ENCODE measurements at regions not wholly inside any gene's neighbourhood (a gene's known extent, or its start where the extent isn't known, plus 50 kb on each side); places are given as distances from the start of the nearest gene placed in this dataset.
A peak's percentile ranks its signal among the peaks of the same experiment; 100 is the strongest.

DNA sequence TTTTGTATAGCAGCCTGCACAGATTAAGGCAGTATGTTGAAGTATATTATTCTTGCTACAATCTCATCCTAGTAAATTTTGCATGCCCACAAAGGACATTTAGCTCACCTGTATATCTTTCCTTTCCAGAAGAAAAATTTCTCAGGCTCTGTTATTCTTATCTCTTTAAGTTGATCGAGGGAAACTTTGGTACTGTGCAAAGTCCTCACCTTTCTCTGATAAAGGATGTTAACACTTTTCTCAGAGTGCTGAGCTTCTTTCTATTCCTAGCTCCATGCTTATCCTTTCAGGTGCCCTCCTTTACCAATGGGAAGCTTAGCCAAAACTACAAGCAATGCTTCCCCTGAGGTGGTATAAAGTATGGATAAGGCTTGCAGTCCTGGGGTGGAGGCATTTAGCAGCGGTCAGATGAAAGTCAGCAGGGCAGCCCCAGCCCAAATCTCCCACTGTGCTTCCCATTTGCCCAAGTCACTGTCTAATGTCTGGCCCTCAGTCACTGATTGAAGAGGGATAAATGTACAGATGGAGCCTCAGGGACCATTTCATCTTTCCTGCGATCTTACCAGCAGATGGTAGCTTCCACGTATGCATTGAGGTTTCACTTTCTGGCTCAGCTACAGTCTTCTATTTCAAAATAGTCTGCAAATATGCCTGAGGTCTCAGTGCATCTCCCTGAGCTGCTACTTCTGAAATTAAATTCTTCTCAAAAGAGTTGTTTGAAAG lies 127.8 kb upstream of the P2RY1 start:
- TF ChIP-seq ZFP30 (CRISPR knock-in tag; IDR thresholded peaks at IDR 0.05) (no peak), ZC3H10 (CRISPR knock-in tag; IDR thresholded peaks at IDR 0.05) (no peak), PPARA (CRISPR knock-in tag; IDR thresholded peaks at IDR 0.05; ENCODE audit: borderline replicate concordance) (no peak), TCF4 (CRISPR knock-in tag; IDR thresholded peaks at IDR 0.05; ENCODE audit: borderline replicate concordance) (no peak; the same call in 1 of the 2 replicates), ZNF70 (CRISPR knock-in tag; IDR thresholded peaks at IDR 0.05) (no peak), ZFP3 (CRISPR knock-in tag; IDR thresholded peaks at IDR 0.05) (no peak), GLIS3 (CRISPR knock-in tag; IDR thresholded peaks at IDR 0.05) (no peak), TOX (CRISPR knock-in tag; IDR thresholded peaks at IDR 0.05; ENCODE audit: borderline replicate concordance) (no peak), CSDC2 (CRISPR knock-in tag; IDR thresholded peaks at IDR 0.05) (no peak), BACH2 (CRISPR knock-in tag; IDR thresholded peaks at IDR 0.05; ENCODE audit: borderline replicate concordance) (no peak), OSR1 (CRISPR knock-in tag; IDR thresholded peaks at IDR 0.05) (no peak)
- TF ChIP-seq, protein P1, sequence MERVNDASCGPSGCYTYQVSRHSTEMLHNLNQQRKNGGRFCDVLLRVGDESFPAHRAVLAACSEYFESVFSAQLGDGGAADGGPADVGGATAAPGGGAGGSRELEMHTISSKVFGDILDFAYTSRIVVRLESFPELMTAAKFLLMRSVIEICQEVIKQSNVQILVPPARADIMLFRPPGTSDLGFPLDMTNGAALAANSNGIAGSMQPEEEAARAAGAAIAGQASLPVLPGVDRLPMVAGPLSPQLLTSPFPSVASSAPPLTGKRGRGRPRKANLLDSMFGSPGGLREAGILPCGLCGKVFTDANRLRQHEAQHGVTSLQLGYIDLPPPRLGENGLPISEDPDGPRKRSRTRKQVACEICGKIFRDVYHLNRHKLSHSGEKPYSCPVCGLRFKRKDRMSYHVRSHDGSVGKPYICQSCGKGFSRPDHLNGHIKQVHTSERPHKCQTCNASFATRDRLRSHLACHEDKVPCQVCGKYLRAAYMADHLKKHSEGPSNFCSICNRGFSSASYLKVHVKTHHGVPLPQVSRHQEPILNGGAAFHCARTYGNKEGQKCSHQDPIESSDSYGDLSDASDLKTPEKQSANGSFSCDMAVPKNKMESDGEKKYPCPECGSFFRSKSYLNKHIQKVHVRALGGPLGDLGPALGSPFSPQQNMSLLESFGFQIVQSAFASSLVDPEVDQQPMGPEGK (CRISPR knock-in tag; IDR thresholded peaks at IDR 0.05; ENCODE audit: borderline replicate concordance) = no peak
- TF ChIP-seq, protein P2, sequence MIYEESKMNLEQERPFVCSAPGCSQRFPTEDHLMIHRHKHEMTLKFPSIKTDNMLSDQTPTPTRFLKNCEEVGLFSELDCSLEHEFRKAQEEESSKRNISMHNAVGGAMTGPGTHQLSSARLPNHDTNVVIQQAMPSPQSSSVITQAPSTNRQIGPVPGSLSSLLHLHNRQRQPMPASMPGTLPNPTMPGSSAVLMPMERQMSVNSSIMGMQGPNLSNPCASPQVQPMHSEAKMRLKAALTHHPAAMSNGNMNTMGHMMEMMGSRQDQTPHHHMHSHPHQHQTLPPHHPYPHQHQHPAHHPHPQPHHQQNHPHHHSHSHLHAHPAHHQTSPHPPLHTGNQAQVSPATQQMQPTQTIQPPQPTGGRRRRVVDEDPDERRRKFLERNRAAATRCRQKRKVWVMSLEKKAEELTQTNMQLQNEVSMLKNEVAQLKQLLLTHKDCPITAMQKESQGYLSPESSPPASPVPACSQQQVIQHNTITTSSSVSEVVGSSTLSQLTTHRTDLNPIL (CRISPR knock-in tag; IDR thresholded peaks at IDR 0.05; ENCODE audit: low read depth) = no peak
- TF ChIP-seq, protein P3, sequence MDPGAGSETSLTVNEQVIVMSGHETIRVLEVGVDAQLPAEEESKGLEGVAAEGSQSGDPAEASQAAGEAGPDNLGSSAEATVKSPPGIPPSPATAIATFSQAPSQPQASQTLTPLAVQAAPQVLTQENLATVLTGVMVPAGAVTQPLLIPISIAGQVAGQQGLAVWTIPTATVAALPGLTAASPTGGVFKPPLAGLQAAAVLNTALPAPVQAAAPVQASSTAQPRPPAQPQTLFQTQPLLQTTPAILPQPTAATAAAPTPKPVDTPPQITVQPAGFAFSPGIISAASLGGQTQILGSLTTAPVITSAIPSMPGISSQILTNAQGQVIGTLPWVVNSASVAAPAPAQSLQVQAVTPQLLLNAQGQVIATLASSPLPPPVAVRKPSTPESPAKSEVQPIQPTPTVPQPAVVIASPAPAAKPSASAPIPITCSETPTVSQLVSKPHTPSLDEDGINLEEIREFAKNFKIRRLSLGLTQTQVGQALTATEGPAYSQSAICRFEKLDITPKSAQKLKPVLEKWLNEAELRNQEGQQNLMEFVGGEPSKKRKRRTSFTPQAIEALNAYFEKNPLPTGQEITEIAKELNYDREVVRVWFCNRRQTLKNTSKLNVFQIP (CRISPR knock-in tag; IDR thresholded peaks at IDR 0.05; ENCODE audit: borderline replicate concordance, low read depth) = no peak
- TF ChIP-seq, protein P4, sequence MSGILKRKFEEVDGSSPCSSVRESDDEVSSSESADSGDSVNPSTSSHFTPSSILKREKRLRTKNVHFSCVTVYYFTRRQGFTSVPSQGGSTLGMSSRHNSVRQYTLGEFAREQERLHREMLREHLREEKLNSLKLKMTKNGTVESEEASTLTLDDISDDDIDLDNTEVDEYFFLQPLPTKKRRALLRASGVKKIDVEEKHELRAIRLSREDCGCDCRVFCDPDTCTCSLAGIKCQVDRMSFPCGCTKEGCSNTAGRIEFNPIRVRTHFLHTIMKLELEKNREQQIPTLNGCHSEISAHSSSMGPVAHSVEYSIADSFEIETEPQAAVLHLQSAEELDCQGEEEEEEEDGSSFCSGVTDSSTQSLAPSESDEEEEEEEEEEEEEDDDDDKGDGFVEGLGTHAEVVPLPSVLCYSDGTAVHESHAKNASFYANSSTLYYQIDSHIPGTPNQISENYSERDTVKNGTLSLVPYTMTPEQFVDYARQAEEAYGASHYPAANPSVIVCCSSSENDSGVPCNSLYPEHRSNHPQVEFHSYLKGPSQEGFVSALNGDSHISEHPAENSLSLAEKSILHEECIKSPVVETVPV (CRISPR knock-in tag; IDR thresholded peaks at IDR 0.05) = no peak
- ATAC-seq = peak; percentile 47; the same call in 2 of the 3 replicates

DNA sequence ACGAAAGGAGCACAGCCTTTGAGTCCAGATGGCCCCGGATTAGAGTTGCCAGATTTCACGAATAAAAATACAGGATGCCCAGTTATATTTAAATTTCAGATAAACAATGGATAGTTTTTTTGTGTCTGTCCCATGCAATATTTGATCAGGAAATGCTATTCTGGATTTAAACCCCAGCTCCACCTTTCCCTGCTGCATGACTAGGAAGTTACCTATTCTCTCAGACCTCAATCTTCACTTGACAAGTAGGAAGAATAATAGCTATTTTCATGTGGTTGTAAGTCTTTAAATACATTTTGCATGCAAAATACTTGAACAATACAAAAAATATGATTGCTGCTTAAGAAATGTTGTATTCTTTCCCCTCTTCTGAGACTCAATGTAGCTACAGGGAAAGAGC lies 125.3 kb upstream of the P2RY1 start:
- ATAC-seq = no peak
- TF ChIP-seq RARB (CRISPR knock-in tag; IDR thresholded peaks at IDR 0.05) = no peak
- no peak for TF ChIP-seq ZNF8 (CRISPR knock-in tag; IDR thresholded peaks at IDR 0.05)
- no peak for TF ChIP-seq OSR1 (CRISPR knock-in tag; IDR thresholded peaks at IDR 0.05)
- TF ChIP-seq CSDC2 (CRISPR knock-in tag; IDR thresholded peaks at IDR 0.05) = no peak
- TF ChIP-seq BACH2 (CRISPR knock-in tag; IDR thresholded peaks at IDR 0.05; ENCODE audit: borderline replicate concordance) = no peak
- no peak for TF ChIP-seq SNAI2 (CRISPR knock-in tag; IDR thresholded peaks at IDR 0.05)

DNA sequence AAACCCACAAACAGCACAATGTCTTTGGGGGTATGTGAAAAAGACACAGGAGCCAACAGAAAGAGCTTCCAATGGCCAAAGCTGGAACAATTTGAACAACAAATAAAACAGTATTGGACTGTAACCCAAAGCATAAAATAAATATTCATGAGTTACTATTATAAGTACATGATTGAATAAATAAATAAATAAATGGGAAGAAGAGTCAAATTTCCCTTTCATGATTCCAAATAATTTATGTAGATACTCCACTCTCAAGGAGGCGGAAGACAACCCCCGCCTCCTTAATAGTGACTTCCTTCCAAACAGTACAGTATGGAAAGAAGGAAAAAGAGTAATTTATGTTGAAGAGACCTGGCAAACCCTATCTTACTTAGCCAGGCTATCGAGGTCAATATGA lies 124.4 kb upstream of the P2RY1 start:
- no peak for ATAC-seq
- TF ChIP-seq GLIS3 (CRISPR knock-in tag; IDR thresholded peaks at IDR 0.05) (no peak), ZNF565 (CRISPR knock-in tag; conservative IDR thresholded peaks at IDR 0.05; ENCODE audit: low read depth) (no peak), ZNF70 (CRISPR knock-in tag; IDR thresholded peaks at IDR 0.05) (no peak), BACH2 (CRISPR knock-in tag; IDR thresholded peaks at IDR 0.05; ENCODE audit: borderline replicate concordance) (no peak), ZFP3 (CRISPR knock-in tag; IDR thresholded peaks at IDR 0.05) (no peak), ZNF8 (CRISPR knock-in tag; IDR thresholded peaks at IDR 0.05) (no peak), TOX (CRISPR knock-in tag; IDR thresholded peaks at IDR 0.05; ENCODE audit: borderline replicate concordance) (no peak), RARB (CRISPR knock-in tag; IDR thresholded peaks at IDR 0.05) (no peak), ISL1 (CRISPR knock-in tag; IDR thresholded peaks at IDR 0.05) (no peak)
- TF ChIP-seq, protein P2 (CRISPR knock-in tag; IDR thresholded peaks at IDR 0.05; ENCODE audit: low read depth) = no peak
- TF ChIP-seq, protein P5, sequence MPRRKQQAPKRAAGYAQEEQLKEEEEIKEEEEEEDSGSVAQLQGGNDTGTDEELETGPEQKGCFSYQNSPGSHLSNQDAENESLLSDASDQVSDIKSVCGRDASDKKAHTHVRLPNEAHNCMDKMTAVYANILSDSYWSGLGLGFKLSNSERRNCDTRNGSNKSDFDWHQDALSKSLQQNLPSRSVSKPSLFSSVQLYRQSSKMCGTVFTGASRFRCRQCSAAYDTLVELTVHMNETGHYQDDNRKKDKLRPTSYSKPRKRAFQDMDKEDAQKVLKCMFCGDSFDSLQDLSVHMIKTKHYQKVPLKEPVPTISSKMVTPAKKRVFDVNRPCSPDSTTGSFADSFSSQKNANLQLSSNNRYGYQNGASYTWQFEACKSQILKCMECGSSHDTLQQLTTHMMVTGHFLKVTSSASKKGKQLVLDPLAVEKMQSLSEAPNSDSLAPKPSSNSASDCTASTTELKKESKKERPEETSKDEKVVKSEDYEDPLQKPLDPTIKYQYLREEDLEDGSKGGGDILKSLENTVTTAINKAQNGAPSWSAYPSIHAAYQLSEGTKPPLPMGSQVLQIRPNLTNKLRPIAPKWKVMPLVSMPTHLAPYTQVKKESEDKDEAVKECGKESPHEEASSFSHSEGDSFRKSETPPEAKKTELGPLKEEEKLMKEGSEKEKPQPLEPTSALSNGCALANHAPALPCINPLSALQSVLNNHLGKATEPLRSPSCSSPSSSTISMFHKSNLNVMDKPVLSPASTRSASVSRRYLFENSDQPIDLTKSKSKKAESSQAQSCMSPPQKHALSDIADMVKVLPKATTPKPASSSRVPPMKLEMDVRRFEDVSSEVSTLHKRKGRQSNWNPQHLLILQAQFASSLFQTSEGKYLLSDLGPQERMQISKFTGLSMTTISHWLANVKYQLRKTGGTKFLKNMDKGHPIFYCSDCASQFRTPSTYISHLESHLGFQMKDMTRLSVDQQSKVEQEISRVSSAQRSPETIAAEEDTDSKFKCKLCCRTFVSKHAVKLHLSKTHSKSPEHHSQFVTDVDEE (CRISPR knock-in tag; IDR thresholded peaks at IDR 0.05) = no peak
- TF ChIP-seq, protein P1 (CRISPR knock-in tag; IDR thresholded peaks at IDR 0.05; ENCODE audit: borderline replicate concordance) = no peak
- TF ChIP-seq, protein P3 (CRISPR knock-in tag; IDR thresholded peaks at IDR 0.05; ENCODE audit: borderline replicate concordance, low read depth) = no peak

Data from SK-N-SH treated with all-trans-retinoic acid at 6 μM for 48 hours (cell line).